ENCODE measurements at regions not wholly inside any gene's neighbourhood (a gene's known extent, or its start where the extent isn't known, plus 50 kb on each side); places are given as distances from the start of the nearest gene placed in this dataset.

DNA sequence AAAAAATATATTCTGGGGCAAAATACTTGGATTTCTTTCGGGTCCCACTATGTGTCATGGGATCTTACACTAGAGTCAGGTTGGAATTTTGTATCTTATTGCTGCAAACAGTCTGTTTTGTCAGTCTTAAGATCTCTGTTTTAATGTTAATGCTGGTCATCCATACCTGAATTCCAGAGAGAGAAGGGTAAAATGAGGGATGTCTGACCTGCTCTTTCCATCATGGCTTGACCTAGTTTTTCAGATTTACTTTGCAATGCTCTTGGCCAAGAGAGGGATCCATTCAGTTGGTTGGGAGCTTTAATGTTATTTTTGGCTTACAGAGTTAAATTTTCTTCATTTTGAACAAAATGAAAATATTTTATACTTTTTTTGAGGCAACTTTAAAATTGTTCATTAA, 117.2 kb downstream of the CASP12 start:
- no peak for DNase-seq (ENCODE audit: low read depth in 1 of 2, low spot score in 2 of 2)

More for the DNA sequence above, 117.2 kb downstream of the CASP12 start:
- TF ChIP-seq TEAD4 (IDR thresholded peaks at IDR 0.05; ENCODE audit: low read depth, low read length) (no peak), KDM1A (IDR thresholded peaks at IDR 0.05; ENCODE audit: borderline replicate concordance, low read length) (no peak), SP2 (IDR thresholded peaks at IDR 0.05; ENCODE audit: low read length) (no peak), TCF12 (IDR thresholded peaks at IDR 0.05; ENCODE audit: low read depth, low read length) (no peak), SIX5 (IDR thresholded peaks at IDR 0.05; ENCODE audit: low read depth, low read length) (no peak)
- TF ChIP-seq, protein P1, sequence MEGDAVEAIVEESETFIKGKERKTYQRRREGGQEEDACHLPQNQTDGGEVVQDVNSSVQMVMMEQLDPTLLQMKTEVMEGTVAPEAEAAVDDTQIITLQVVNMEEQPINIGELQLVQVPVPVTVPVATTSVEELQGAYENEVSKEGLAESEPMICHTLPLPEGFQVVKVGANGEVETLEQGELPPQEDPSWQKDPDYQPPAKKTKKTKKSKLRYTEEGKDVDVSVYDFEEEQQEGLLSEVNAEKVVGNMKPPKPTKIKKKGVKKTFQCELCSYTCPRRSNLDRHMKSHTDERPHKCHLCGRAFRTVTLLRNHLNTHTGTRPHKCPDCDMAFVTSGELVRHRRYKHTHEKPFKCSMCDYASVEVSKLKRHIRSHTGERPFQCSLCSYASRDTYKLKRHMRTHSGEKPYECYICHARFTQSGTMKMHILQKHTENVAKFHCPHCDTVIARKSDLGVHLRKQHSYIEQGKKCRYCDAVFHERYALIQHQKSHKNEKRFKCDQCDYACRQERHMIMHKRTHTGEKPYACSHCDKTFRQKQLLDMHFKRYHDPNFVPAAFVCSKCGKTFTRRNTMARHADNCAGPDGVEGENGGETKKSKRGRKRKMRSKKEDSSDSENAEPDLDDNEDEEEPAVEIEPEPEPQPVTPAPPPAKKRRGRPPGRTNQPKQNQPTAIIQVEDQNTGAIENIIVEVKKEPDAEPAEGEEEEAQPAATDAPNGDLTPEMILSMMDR (IDR thresholded peaks at IDR 0.05; ENCODE audit: control extremely low read depth in 1 of 3, insufficient read depth in 1 of 3, low read depth in 1 of 3, low read length in 3 of 3): no peak
- Histone ChIP-seq H4K20me1 (replicated peaks in 1 of 2; ENCODE audit: control insufficient read depth in 1 of 2, insufficient read depth in 2 of 2, low read length in 2 of 2) (no peaks in the 10 kb centered on the region), H2BK15ac (ENCODE audit: low read length) (no peak overlapping the region), H2BK120ac (replicated peaks; ENCODE audit: low read depth, low read length) (peak overlapping the region; percentile 44), H4K5ac (ENCODE audit: insufficient read length, low read depth, low read length) (no peak overlapping the region), H3K14ac (ENCODE audit: insufficient read length) (no peak overlapping the region), H3K79me1 (ENCODE audit: low read depth, low read length) (no peaks in the 10 kb centered on the region), H3K4me1 (replicated peaks in 1 of 4; ENCODE audit: control insufficient read depth in 3 of 4, insufficient read depth in 4 of 4, low read length in 3 of 4) (peaks cover 2 to 4% (median 4%) of the 10 kb centered on the region in 4 experiments; a peak in 4 of 7 replicates), H3K4ac (replicated peaks; ENCODE audit: insufficient read length, low read depth, low read length) (no peak overlapping the region), H3K18ac (ENCODE audit: extremely low read depth, low read length) (no peak overlapping the region), H3K27me3 (replicated peaks in 1 of 4; ENCODE audit: control insufficient read depth in 3 of 4, extremely low read depth in 1 of 4, insufficient read depth in 3 of 4, low read length in 3 of 4) (no peaks in the 10 kb centered on the region), H3K36me3 (ENCODE audit: control insufficient read depth in 2 of 4, insufficient read depth in 4 of 4, low read length in 3 of 4) (no peaks in the 10 kb centered on the region), H3K4me2 (ENCODE audit: insufficient read depth in 1 of 2, low read depth in 2 of 2, low read length in 2 of 2) (peak overlapping the region in 1 of 2 experiments; percentile 13; a peak in 1 of 4 replicates), H3K79me2 (ENCODE audit: control insufficient read depth in 1 of 2, insufficient read depth in 2 of 2, low read length in 2 of 2) (no peaks in the 10 kb centered on the region), H2AK5ac (ENCODE audit: low read depth, low read length) (no peak overlapping the region), H2BK20ac (ENCODE audit: low read length) (no peak overlapping the region), H3K4me3 (ENCODE audit: extremely low read depth in 1 of 4, insufficient read depth in 2 of 4, low read depth in 3 of 4, low read length in 4 of 4) (peak overlapping the region in 1 of 4 experiments; percentile 5; a peak in 1 of 8 replicates), H3K23ac (ENCODE audit: insufficient read length) (no peak overlapping the region), H2BK5ac (ENCODE audit: low read depth, low read length) (peak overlapping the region; percentile 67; the same call in 1 of the 2 replicates), H3K27ac (ENCODE audit: low read depth, low read length) (no peak overlapping the region; the same call in 1 of the 2 replicates), H2AFZ (ENCODE audit: low read length) (no peak overlapping the region), H3K9ac (replicated peaks in 1 of 4; ENCODE audit: extremely low read depth in 1 of 4, low read depth in 3 of 4, low read length in 3 of 4) (no peak overlapping the region), H3K23me2 (ENCODE audit: low read depth, low read length) (no peaks in the 10 kb centered on the region), H4K91ac (replicated peaks; ENCODE audit: insufficient read length, low read length) (no peak overlapping the region), H3K9me3 (ENCODE audit: insufficient read depth in 2 of 2, low read depth in 1 of 2, low read length in 1 of 2) (peaks cover 0 to 2% of the 10 kb centered on the region in 2 experiments; a peak in 1 of 4 replicates), H4K8ac (ENCODE audit: extremely low read depth, insufficient read depth, low read length) (no peak overlapping the region), H3K56ac (replicated peaks; ENCODE audit: insufficient read length, low read depth, low read length) (no peak overlapping the region), H2BK12ac (ENCODE audit: low read depth, low read length) (no peak overlapping the region)
- ChIA-PET CTCF (ENCODE audit: partially characterized antibody) (no interaction called here), POLR2A (ENCODE audit: partially characterized antibody) (no interaction called here)
- WGBS, 2 experiments (ENCODE audit: extremely low coverage in 1 of 2, insufficient coverage in 1 of 2, insufficient read length in 1 of 2, insufficient replicate concordance in 2 of 2, low coverage in 1 of 2, low lambda C conversion rate in 2 of 2, missing lambda C conversion rate in 1 of 2): 75% methylated on average over 1 of the region's 1 CpG; no CpG with 5 or more reads in 1 of the 2 experiments
- no peak for FAIRE-seq

All from H1 (cell line).